ENCODE measurements at regions not wholly inside any gene's neighbourhood (a gene's known extent, or its start where the extent isn't known, plus 50 kb on each side); places are given as distances from the start of the nearest gene placed in this dataset.

DNA sequence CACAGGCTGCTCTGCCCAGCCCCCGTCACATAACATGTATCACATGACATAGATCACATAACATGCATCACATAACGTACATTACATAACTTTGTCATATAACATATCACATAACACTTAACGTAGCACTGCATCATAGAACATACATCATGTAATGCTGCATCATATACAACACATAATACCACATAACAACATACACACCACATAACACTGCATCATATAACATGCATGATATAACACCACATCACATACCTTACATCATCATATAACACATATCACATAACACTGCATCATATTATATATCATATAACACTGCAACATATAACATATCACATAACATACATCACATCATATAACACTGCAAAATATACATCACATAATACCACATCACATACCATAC, 83.8 kb downstream of the AXIN2 start:
- H3K4me3 ChIP-seq (ENCODE audit: low read depth, low read length) = no peak overlapping the region
- TF ChIP-seq, protein P1, sequence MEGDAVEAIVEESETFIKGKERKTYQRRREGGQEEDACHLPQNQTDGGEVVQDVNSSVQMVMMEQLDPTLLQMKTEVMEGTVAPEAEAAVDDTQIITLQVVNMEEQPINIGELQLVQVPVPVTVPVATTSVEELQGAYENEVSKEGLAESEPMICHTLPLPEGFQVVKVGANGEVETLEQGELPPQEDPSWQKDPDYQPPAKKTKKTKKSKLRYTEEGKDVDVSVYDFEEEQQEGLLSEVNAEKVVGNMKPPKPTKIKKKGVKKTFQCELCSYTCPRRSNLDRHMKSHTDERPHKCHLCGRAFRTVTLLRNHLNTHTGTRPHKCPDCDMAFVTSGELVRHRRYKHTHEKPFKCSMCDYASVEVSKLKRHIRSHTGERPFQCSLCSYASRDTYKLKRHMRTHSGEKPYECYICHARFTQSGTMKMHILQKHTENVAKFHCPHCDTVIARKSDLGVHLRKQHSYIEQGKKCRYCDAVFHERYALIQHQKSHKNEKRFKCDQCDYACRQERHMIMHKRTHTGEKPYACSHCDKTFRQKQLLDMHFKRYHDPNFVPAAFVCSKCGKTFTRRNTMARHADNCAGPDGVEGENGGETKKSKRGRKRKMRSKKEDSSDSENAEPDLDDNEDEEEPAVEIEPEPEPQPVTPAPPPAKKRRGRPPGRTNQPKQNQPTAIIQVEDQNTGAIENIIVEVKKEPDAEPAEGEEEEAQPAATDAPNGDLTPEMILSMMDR (IDR thresholded peaks at IDR 0.05; ENCODE audit: low read depth, low read length) = no peak
- TF ChIP-seq MYC (IDR thresholded peaks at IDR 0.05; ENCODE audit: low read depth, low read length) (no peak), POLR2A (IDR thresholded peaks at IDR 0.05; ENCODE audit: extremely low read depth, insufficient read length) (no peak)
- TF ChIP-seq, protein P2, sequence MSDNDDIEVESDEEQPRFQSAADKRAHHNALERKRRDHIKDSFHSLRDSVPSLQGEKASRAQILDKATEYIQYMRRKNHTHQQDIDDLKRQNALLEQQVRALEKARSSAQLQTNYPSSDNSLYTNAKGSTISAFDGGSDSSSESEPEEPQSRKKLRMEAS (IDR thresholded peaks at IDR 0.05; ENCODE audit: low read depth, low read length) = no peak
- no peak for DNase-seq (ENCODE audit: low read depth)

DNA sequence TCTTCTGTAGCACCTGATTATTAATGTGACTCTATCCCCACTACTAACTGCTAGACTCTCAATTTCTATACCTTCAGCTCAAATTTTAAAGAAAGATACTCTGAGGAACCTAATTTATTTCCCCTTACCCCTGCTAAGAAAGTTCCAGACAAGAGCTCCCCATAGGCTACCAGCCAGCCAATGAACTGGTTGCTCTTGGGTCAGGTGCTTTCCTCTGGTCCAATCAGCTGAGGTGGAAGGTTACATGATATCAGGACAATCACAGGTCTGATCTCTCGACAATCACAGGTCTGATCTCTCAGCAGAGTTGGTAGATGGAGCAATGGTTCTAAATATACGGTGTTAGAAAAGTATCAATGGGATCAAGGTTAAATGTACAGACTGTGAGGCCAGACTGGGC, 86.8 kb downstream of the AXIN2 start:
- H3K4me3 ChIP-seq (ENCODE audit: low read depth, low read length) = no peak overlapping the region
- TF ChIP-seq POLR2A (IDR thresholded peaks at IDR 0.05; ENCODE audit: extremely low read depth, insufficient read length) (no peak), MYC (IDR thresholded peaks at IDR 0.05; ENCODE audit: low read depth, low read length) (no peak)
- no peak for DNase-seq (ENCODE audit: low read depth)

DNA sequence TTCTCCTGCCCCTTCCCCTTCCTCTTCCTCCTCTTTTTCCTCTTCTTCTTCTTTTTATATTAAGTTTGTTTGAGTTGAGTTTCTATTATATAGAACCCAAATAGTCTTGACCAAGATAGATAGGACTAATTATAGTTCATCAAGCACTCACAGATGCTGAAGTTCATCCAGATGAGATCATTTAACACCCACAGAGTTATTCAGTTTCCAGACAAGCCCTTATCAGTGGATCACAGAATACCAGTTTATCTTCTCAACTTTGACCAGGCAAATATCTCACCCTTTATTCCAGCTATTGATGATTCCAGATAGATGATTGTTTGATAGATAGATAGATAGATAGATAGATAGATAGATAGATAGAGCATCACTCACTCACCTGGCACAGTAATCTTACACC, 87.5 kb downstream of the AXIN2 start:
- no peak for DNase-seq (ENCODE audit: low read depth)
- no peak overlapping the region for H3K4me3 ChIP-seq (ENCODE audit: low read depth, low read length)
- TF ChIP-seq, protein P2 (IDR thresholded peaks at IDR 0.05; ENCODE audit: low read depth, low read length) = no peak
- TF ChIP-seq POLR2A (IDR thresholded peaks at IDR 0.05; ENCODE audit: extremely low read depth, insufficient read length) = no peak
- no peak for TF ChIP-seq MYC (IDR thresholded peaks at IDR 0.05; ENCODE audit: low read depth, low read length)
- TF ChIP-seq, protein P1 (IDR thresholded peaks at IDR 0.05; ENCODE audit: low read depth, low read length) = no peak

DNA sequence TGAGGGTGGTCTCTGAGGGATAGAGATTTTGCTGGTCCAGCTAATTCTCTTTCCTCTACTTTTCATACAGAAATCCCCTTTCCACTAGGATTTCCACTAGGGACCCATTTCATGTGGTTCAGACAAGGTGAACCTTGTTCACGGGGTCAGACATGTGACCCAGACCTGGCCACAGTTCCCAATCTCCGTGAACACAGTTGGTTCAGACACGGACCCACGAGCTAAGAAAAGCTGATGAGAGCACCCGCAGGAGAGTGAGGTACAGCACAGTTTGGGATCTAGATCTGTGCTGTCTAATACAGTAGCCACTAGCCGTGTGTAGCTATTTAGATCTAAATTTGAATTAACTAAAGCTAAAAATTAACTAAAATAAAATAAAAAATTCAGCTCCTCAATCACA, 88.1 kb downstream of the AXIN2 start:
- no peak for DNase-seq (ENCODE audit: low read depth)
- no peak overlapping the region for H3K4me3 ChIP-seq (ENCODE audit: low read depth, low read length)
- TF ChIP-seq, protein P1 (IDR thresholded peaks at IDR 0.05; ENCODE audit: low read depth, low read length) = no peak
- TF ChIP-seq MYC (IDR thresholded peaks at IDR 0.05; ENCODE audit: low read depth, low read length) (no peak), POLR2A (IDR thresholded peaks at IDR 0.05; ENCODE audit: extremely low read depth, insufficient read length) (no peak)
- TF ChIP-seq, protein P2 (IDR thresholded peaks at IDR 0.05; ENCODE audit: low read depth, low read length) = no peak

DNA sequence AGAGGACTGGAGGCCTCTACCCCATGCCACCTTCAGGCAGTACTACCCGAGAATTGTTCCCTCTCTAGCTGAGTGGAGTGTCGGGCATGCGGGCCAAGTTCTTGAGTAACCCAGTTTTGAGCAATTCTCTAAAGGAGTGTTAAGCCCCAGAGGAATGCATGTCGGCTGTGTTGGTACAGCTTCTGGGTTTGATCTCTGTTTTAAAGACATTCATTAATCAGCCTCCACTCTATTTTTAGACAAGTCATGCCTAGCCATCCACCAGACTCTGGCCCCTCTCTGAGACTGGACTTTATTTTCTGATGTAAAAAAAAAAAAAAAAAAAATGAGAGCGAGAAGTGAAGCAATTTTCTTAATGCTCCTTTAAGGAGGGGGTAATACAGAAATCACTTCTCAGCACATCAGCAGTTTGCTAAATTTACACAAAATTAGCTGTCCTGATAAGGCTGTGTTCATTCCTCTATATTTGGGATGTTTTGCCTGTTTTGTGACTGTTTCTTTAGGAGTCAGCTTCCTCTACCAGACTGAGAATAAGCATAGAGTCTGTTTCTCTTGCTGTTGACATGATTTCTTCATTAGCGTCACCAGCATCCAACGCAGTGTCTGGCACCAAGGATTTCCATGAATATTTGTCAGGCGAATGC, 88.7 kb downstream of the AXIN2 start:
- TF ChIP-seq POLR2A (IDR thresholded peaks at IDR 0.05; ENCODE audit: extremely low read depth, insufficient read length) (no peak), MYC (IDR thresholded peaks at IDR 0.05; ENCODE audit: low read depth, low read length) (no peak)
- TF ChIP-seq, protein P2 (IDR thresholded peaks at IDR 0.05; ENCODE audit: low read depth, low read length) = no peak
- TF ChIP-seq, protein P1 (IDR thresholded peaks at IDR 0.05; ENCODE audit: low read depth, low read length) = no peak
- no peak overlapping the region for H3K4me3 ChIP-seq (ENCODE audit: low read depth, low read length)
- no peak for DNase-seq (ENCODE audit: low read depth)

DNA sequence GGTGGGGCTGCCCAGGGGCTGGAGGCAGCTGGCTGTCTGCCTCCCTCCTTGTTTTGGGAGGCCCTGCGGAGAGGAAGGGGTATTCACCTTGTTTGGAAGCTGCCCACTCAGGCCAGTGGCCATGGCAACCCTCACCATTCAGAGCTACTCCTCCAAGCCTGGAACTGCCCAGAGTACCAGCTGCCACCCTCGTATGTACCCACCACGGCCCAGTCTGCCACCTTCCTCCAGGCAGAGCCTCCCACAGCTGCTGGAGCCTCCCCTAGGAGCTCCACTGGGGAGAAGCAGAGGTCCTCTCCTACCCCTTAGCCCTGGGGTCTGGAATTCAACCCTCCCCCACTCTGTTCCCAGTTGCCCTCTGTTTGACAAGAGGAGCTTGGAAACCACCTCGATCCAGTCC, 90.7 kb downstream of the AXIN2 start:
- no peak for DNase-seq (ENCODE audit: low read depth)

More for the DNA sequence above, 90.7 kb downstream of the AXIN2 start:
- no peak overlapping the region for H3K4me3 ChIP-seq (ENCODE audit: low read depth, low read length)
- TF ChIP-seq, protein P2 (IDR thresholded peaks at IDR 0.05; ENCODE audit: low read depth, low read length) = no peak
- TF ChIP-seq POLR2A (IDR thresholded peaks at IDR 0.05; ENCODE audit: extremely low read depth, insufficient read length) (no peak), MYC (IDR thresholded peaks at IDR 0.05; ENCODE audit: low read depth, low read length) (no peak)
- TF ChIP-seq, protein P1 (IDR thresholded peaks at IDR 0.05; ENCODE audit: low read depth, low read length) = no peak

Measured in NB4 (cell line).